AG04449 (cell line): ENCODE measurements at regions not wholly inside any gene's neighbourhood (a gene's known extent, or its start where the extent isn't known, plus 50 kb on each side); places are given as distances from the start of the nearest gene placed in this dataset.
A peak's percentile ranks its signal among the peaks of the same experiment; 100 is the strongest.
"Not testable (repeated sequence)": the region's sequence is repeated elsewhere in the genome, so short reads cannot be mapped to it uniquely, and the experiment has no call there.

Source experiments
- CTCF ChIA-PET: fragments of 350-600 bp; formaldehyde crosslinking; extraction: SDS; loops from one replicate; lab custom pipeline; 2021; ENCODE audit warnings: antibody characterized with exemption; lab: Yijun Ruan, JAX
- POLR2A ChIA-PET: fragments of 400-600, 350-600 bp; formaldehyde crosslinking; extraction: SDS; loops from one replicate; lab custom pipeline; 2020; ENCODE audit warnings: antibody characterized with exemption, inconsistent platforms; lab: Yijun Ruan, JAX
- DNase-seq: peaks from one replicate; pipeline ENCODE4 v3.0.0-alpha.2; 2010; ENCODE audit warnings: low read depth, low spot score
- H3K4me3 ChIP-seq: 2 replicates; pipeline ENCODE4 v1.5.1; 2011; ENCODE audit warnings: low read depth, mild to moderate bottlenecking, control low read depth, low read length
- CTCF ChIP-seq: IDR thresholded peaks from one replicate; pipeline ENCODE4 v1.5.1; 2011; ENCODE audit warnings: mild to moderate bottlenecking, moderate library complexity, low read length, control low read depth, inconsistent platforms; ENCODE audit not compliant: insufficient read depth; ENCODE audit errors: missing control alignments

- ChIA-PET CTCF (no interaction called here), POLR2A (no interaction called here)
These were observed 188.8 kb downstream of the MRPS30 start for GRCh38 chr5:44997506-44997905.

GRCh38 chr5:45007102-45007501, 198.4 kb downstream of the MRPS30 start:
- H3K4me3 ChIP-seq, CTCF ChIA-PET, POLR2A ChIA-PET, DNase-seq: not testable (repeated sequence)

More at GRCh38 chr5:44997506-44997905, 188.8 kb downstream of the MRPS30 start:
- no peak for TF ChIP-seq CTCF
- no peak for DNase-seq
- no peak overlapping the region for H3K4me3 ChIP-seq

GRCh38 chr5:45017568-45017967, 208.8 kb downstream of the MRPS30 start:
- DNase-seq = no peak
- POLR2A ChIA-PET = no interaction called here

GRCh38 chr5:45029553-45029952, 220.8 kb downstream of the MRPS30 start:
- no peak overlapping the region for H3K4me3 ChIP-seq
- POLR2A ChIA-PET = no interaction called here
- no peak for DNase-seq
- CTCF ChIA-PET = no interaction called here
- no peak for TF ChIP-seq CTCF

More at GRCh38 chr5:45017568-45017967, 208.8 kb downstream of the MRPS30 start:
- CTCF ChIA-PET = no interaction called here
- H3K4me3 ChIP-seq = no peak overlapping the region
- no peak for TF ChIP-seq CTCF

GRCh38 chr5:45035991-45036390, 227.2 kb downstream of the MRPS30 start:
- DNase-seq = no peak
- POLR2A ChIA-PET = no interaction called here
- TF ChIP-seq CTCF = no peak
- CTCF ChIA-PET = no interaction called here
- H3K4me3 ChIP-seq = no peak overlapping the region

GRCh38 chr5:45037927-45038326, 229.2 kb downstream of the MRPS30 start:
- ChIA-PET CTCF (no interaction called here), POLR2A (no interaction called here)
- no peak for TF ChIP-seq CTCF
- H3K4me3 ChIP-seq = no peak overlapping the region
- DNase-seq = no peak

- peak; percentile 7 for TF ChIP-seq CTCF
- ChIA-PET CTCF (no interaction called here), POLR2A (no interaction called here)
- DNase-seq = no peak
- no peak overlapping the region for H3K4me3 ChIP-seq
These were observed 229.7 kb downstream of the MRPS30 start for GRCh38 chr5:45038366-45038987.
